ENCODE measurements at regions not wholly inside any gene's neighbourhood (a gene's known extent, or its start where the extent isn't known, plus 50 kb on each side); places are given as distances from the start of the nearest gene placed in this dataset.

- H3K27me3 ChIP-seq (ENCODE audit: control insufficient read depth, insufficient read depth, low read length), result no peaks in the 10 kb centered on the region
- no peak overlapping the region for H3K27ac ChIP-seq (ENCODE audit: insufficient read depth, low read length)
- H3K4me2 ChIP-seq (ENCODE audit: extremely low read depth, insufficient read depth, low read length), result no peak overlapping the region
- no peaks in the 10 kb centered on the region for H4K20me1 ChIP-seq (ENCODE audit: control insufficient read depth, extremely low read depth, insufficient read depth, low read length)
- H3K9me3 ChIP-seq (ENCODE audit: control insufficient read depth, insufficient read depth, low read depth, low read length), result no peaks in the 10 kb centered on the region
- H3K9ac ChIP-seq (ENCODE audit: insufficient read depth, low read length), result no peak overlapping the region
- TF ChIP-seq, protein P1, sequence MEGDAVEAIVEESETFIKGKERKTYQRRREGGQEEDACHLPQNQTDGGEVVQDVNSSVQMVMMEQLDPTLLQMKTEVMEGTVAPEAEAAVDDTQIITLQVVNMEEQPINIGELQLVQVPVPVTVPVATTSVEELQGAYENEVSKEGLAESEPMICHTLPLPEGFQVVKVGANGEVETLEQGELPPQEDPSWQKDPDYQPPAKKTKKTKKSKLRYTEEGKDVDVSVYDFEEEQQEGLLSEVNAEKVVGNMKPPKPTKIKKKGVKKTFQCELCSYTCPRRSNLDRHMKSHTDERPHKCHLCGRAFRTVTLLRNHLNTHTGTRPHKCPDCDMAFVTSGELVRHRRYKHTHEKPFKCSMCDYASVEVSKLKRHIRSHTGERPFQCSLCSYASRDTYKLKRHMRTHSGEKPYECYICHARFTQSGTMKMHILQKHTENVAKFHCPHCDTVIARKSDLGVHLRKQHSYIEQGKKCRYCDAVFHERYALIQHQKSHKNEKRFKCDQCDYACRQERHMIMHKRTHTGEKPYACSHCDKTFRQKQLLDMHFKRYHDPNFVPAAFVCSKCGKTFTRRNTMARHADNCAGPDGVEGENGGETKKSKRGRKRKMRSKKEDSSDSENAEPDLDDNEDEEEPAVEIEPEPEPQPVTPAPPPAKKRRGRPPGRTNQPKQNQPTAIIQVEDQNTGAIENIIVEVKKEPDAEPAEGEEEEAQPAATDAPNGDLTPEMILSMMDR (conservative IDR thresholded peaks at IDR 0.05 in 1 of 2, IDR thresholded peaks at IDR 0.05 in 1 of 2; ENCODE audit: low read depth in 1 of 2, low read length in 2 of 2), result no peak
- TF ChIP-seq EZH2 (IDR thresholded peaks at IDR 0.05; ENCODE audit: low read length, missing control alignments), result no peak
- H3K4me3 ChIP-seq (replicated peaks in 1 of 4; ENCODE audit: control extremely low read depth in 1 of 4, insufficient read depth in 1 of 4, low read depth in 3 of 4, low read length in 4 of 4), result no peak overlapping the region
- H3K4me1 ChIP-seq (ENCODE audit: control insufficient read depth, extremely low read depth, insufficient read depth, low read length), result no peaks in the 10 kb centered on the region
- H2AFZ ChIP-seq (ENCODE audit: low read length), result no peak overlapping the region
- H3K36me3 ChIP-seq (ENCODE audit: control insufficient read depth, insufficient read depth, low read length), result no peaks in the 10 kb centered on the region
- H3K79me2 ChIP-seq (ENCODE audit: control insufficient read depth, insufficient read depth, low read length), result no peaks in the 10 kb centered on the region
- DNase-seq (ENCODE audit: low read depth in 2 of 2), result peak in 1 of 2 donors; percentile 21
Measured at GRCh38 chr2:129117434-129117833, 798.8 kb upstream of the HS6ST1 start.

DNA sequence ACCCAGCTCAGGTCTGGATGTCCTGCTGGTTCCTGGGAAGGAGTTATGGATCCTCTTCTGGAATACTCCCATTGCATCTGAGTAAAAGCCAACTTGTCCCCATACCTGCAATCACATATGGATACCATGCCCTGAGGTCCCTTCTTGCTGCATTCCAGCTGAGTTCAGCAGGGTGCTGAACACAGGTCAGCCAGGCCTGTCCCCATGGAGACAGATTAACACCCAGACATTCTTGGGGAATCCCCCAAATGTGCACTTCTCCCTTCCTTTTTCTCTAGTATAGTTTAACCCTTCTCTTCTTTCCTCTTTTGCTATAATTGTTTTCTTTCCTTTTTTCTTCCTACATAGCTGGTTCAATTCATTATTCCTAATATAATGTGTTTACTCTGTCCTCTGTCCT lies 799.6 kb upstream of the HS6ST1 start:
- Histone ChIP-seq H3K27me3 (ENCODE audit: control insufficient read depth, insufficient read depth, low read length) (no peaks in the 10 kb centered on the region), H3K4me2 (ENCODE audit: extremely low read depth, insufficient read depth, low read length) (no peak overlapping the region), H3K9ac (ENCODE audit: insufficient read depth, low read length) (no peak overlapping the region), H3K36me3 (ENCODE audit: control insufficient read depth, insufficient read depth, low read length) (no peaks in the 10 kb centered on the region), H3K9me3 (ENCODE audit: control insufficient read depth, insufficient read depth, low read depth, low read length) (no peaks in the 10 kb centered on the region), H3K4me1 (ENCODE audit: control insufficient read depth, extremely low read depth, insufficient read depth, low read length) (no peaks in the 10 kb centered on the region), H4K20me1 (ENCODE audit: control insufficient read depth, extremely low read depth, insufficient read depth, low read length) (no peaks in the 10 kb centered on the region), H2AFZ (ENCODE audit: low read length) (no peak overlapping the region), H3K79me2 (ENCODE audit: control insufficient read depth, insufficient read depth, low read length) (no peaks in the 10 kb centered on the region), H3K4me3 (replicated peaks in 1 of 4; ENCODE audit: control extremely low read depth in 1 of 4, insufficient read depth in 1 of 4, low read depth in 3 of 4, low read length in 4 of 4) (no peak overlapping the region), H3K27ac (ENCODE audit: insufficient read depth, low read length) (no peak overlapping the region)
- no peak for TF ChIP-seq EZH2 (IDR thresholded peaks at IDR 0.05; ENCODE audit: low read length, missing control alignments)
- DNase-seq (ENCODE audit: low read depth in 2 of 2), result no peak

DNA sequence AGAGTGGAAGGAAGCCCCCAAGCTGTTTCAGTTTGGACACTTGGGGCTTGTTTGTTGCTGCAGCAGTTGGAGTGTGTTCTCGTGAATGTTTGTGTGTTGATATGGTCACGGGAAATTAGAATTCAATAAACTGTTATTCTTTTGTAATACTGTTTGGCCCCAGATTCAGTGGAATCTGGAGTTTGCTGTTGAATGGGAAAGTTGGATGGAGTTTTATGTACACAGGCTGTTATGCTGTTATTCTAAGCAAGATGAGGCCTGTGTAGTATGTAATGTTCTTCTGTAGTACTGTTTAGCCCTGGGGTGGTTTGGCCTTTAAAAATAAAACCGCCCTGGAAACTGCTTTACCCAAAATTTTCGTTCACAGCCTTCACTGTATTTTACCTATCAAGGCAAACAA lies 810.4 kb upstream of the HS6ST1 start:
- DNase-seq (ENCODE audit: low read depth in 2 of 2), result no peak
- Histone ChIP-seq H3K9me3 (ENCODE audit: control insufficient read depth, insufficient read depth, low read depth, low read length) (no peaks in the 10 kb centered on the region), H4K20me1 (ENCODE audit: control insufficient read depth, extremely low read depth, insufficient read depth, low read length) (no peaks in the 10 kb centered on the region), H2AFZ (ENCODE audit: low read length) (no peak overlapping the region), H3K4me1 (ENCODE audit: control insufficient read depth, extremely low read depth, insufficient read depth, low read length) (no peaks in the 10 kb centered on the region), H3K79me2 (ENCODE audit: control insufficient read depth, insufficient read depth, low read length) (no peaks in the 10 kb centered on the region), H3K4me2 (ENCODE audit: extremely low read depth, insufficient read depth, low read length) (no peak overlapping the region), H3K9ac (ENCODE audit: insufficient read depth, low read length) (no peak overlapping the region), H3K36me3 (ENCODE audit: control insufficient read depth, insufficient read depth, low read length) (no peaks in the 10 kb centered on the region), H3K27ac (ENCODE audit: insufficient read depth, low read length) (no peak overlapping the region), H3K4me3 (replicated peaks in 1 of 4; ENCODE audit: control extremely low read depth in 1 of 4, insufficient read depth in 1 of 4, low read depth in 3 of 4, low read length in 4 of 4) (no peak overlapping the region), H3K27me3 (ENCODE audit: control insufficient read depth, insufficient read depth, low read length) (no peaks in the 10 kb centered on the region)
- TF ChIP-seq EZH2 (IDR thresholded peaks at IDR 0.05; ENCODE audit: low read length, missing control alignments), result no peak
- TF ChIP-seq, protein P1 (conservative IDR thresholded peaks at IDR 0.05 in 1 of 2, IDR thresholded peaks at IDR 0.05 in 1 of 2; ENCODE audit: low read depth in 1 of 2, low read length in 2 of 2), result no peak
